Renal pelvis (tissue), 1 donor: ENCODE measurements at regions not wholly inside any gene's neighbourhood (a gene's known extent, or its start where the extent isn't known, plus 50 kb on each side); places are given as distances from the start of the nearest gene placed in this dataset.
A peak's percentile ranks its signal among the peaks of the same experiment; 100 is the strongest.
"Not testable (repeated sequence)": the region's sequence is repeated elsewhere in the genome, so short reads cannot be mapped to it uniquely, and the experiment has no call there.

ENCODE experiments used
- DNase-seq: peaks from one replicate; pipeline ENCODE4 v3.0.0-alpha.2; 2013

- no peak for DNase-seq
Measured at GRCh38 chr4:13986548-13986947, 359.0 kb upstream of the BOD1L1 start.

GRCh38 chr4:13988353-13989305, 361.1 kb upstream of the BOD1L1 start:
- no peak for DNase-seq

DNA sequence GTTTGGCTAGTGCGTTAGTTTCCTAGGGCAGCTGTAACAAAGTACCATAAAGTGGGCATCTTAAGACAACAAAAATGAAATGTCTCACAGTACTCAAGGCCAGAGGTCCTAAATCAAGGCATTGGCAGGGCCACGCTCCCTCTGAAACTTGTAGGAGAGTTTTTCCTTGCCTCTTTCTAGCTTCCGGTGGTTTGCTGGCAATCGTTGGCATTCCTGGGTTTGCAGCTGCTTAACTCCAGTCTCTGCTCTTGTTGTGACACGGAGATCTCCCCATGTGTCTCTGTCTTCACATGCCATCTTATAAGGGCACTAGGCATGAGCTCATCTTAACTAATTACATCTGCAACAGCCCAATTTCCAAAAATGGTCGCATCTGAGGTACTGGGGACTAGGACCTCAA, 362.0 kb upstream of the BOD1L1 start:
- DNase-seq = no peak

DNA sequence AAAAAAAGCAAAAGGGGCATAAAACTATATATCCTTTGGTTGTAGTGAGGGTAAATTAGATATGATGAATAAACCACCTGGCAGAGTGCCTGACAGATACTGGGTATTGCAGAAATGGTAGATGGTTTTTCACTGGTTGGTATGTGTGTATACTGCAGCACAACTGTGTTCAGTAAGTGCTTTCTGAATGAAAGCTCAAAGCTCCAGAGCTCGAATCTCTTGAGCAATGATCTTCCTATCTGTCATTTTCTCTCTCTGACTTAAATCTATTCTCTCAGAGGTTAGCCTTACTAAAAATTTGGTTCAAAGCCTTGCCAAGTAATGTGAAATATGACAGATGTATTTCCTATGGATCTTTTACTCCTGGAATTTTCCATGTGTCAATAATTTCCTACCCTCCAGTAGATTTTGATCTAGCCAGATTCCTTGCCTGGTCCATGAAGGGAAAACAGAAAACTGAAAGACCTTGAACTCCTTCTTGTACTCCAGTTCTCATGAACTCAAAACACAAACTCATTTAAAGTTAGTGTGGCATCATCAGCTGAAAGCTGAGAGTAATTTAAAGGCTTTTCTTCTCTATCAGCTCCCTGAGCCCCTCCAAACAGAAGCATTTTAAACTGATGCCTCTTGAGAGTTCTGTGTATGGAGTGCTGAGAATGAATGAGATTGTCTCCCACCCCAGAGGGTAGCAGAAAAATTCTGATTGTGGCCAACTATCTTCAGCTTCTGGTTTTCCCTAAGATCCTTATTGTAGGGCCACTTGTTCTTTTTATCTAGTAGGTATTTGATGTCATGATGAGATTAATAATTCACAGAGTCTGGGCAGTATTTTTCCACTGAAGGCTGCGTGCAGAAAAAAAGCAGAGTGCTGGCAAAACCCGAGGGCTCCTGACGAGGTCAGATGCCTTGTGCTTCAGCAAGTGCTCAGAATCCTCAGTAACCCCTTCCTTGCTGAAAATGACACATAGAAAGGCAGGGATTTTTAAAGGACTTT, 363.4 kb upstream of the BOD1L1 start:
- peak; percentile 24 for DNase-seq

- no peak for DNase-seq
Measured at GRCh38 chr4:13992041-13992440, 364.5 kb upstream of the BOD1L1 start.

DNA sequence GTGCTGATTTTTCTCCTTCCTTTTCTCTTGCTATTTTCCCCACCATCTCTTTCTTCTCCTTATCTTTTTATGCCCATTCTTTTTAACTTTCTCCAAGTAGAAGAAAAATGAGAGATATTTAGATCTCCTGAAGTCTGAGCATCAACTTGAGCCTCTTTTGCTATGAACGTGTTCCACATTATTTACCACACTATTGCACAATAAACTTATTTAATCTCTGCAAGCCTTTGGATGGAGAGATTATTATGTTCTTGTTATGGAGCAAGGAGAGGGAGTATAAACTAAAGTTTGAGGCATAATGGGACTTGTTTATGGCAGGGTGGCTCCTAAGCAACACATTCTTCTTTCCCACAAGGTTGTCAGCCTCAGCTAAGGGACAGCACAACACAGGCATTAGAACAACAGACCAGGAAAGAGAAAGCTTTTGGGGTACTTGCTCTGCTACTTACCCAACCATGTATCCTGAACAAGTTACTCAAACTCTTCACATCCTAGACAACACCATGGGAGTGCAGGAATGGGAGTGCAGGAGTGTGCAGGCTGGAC, 365.5 kb upstream of the BOD1L1 start:
- DNase-seq = no peak

DNA sequence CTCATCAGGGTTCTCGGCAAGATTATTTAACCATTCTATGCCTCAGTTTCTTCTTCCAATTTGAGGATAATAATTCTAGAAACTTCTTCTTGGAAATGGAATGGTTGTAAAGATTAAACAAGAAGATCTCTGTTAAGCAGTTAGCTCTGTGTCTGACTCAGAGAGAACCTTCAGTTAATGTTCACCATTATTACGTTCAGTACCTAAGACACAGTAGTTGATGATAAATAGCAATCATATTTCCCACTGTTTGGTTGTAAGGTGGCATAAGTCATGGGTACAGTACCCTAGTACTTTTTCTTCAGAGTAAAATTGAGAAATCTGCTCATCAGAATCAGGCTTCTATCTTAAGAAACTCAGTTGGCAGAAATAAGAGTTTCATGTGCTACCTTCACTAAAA, 366.5 kb upstream of the BOD1L1 start:
- DNase-seq = no peak

GRCh38 chr4:13998850-13999445, 371.4 kb upstream of the BOD1L1 start:
- no peak for DNase-seq

DNA sequence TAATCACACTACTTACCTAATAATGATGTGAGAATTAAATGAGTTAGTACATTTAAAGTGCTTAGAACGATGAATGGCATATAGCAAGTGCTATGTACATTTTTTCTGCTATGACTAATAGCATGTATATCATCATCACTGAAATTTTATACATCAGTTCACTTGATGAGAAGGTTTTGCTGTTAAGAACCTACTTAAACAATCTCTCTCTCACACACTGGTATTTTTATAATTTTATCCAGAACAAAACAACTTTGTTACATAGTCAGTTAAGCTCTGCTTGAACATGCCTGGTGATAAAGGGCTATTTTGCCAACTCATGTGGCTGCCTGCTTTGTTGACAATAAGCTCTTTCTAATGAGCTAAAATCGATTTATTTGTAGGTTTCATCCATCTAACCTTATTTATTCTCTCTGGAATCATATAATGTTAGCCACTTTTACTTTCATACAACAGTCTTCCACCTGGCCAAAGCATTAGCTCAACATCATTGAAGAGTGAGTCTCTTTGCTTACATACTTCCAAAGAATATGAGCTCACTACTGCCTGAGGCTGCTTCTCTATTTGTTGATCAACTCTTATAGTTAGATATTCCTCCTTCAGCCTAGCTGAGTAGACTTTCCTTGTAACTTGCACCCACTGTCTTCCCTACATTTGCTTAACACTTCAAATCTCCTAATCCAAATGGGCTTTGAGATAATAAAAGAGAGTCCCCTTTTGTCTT, 372.7 kb upstream of the BOD1L1 start:
- DNase-seq = no peak

DNA sequence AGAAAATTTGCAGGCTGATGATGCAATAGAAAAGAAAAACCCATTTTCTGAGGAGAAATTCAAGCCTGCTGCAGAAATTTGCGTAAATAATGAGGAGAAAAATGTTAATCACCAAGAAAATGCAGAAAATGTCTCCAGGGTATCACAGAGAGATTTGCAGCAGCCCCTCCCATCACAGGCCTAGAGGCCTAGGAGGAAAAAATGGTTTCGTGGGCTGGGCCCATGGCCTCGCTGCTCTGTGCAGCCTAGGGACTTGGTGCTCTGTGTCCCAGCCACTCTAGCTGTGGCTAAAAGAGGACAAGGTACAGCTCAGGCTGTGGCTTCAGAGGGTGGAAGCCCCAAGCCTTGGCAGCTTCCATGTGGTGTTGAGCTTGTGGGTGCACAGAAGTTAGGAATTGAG, 374.8 kb upstream of the BOD1L1 start:
- DNase-seq = not testable (repeated sequence)

GRCh38 chr4:14008494-14008893, 381.0 kb upstream of the BOD1L1 start:
- DNase-seq = no peak

GRCh38 chr4:14018191-14018853, 390.8 kb upstream of the BOD1L1 start:
- DNase-seq = no peak

- DNase-seq = no peak
Measured at GRCh38 chr4:14022456-14022855, 394.9 kb upstream of the BOD1L1 start.

DNA sequence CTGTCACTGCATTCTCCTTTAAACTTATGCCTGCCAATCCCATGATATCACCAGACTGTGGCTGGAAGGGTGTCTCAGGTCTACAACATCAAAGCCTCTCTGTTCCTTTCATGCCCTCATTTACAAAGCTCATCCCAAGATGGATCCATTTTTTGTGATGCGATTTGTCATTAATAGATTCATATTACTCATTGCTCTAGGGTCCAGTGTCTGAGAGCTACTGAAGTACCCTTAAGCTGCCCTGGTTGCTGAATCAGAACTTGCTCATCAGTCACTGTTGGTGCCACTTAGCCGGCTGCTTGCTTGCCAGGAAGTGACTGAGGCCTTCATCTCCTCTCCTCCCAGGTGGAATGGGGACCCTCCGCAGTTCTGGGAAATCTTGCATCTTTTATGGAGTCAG, 395.5 kb upstream of the BOD1L1 start:
- DNase-seq = no peak

GRCh38 chr4:14023896-14024295, 396.4 kb upstream of the BOD1L1 start:
- DNase-seq = no peak

GRCh38 chr4:14025111-14025510, 397.6 kb upstream of the BOD1L1 start:
- no peak for DNase-seq

DNA sequence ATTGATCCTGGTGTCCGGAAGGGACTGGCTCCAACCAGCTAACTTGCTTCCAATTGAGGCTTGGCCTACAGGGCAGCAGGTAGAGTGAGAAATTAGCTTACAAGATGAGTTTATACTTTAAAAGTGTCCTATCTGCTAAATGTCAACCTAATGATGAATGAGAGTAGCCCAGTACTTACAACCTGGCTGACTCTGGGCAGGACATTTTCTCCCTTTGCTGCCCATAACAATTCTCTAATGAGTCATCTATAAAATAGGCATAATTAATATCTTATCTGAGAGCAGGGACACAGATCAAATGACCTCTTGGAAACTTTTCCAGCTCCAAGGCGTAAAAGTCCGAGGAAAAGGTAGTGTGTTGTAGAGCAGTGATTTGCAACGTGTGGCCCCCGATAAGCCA, 398.4 kb upstream of the BOD1L1 start:
- DNase-seq = no peak

DNA sequence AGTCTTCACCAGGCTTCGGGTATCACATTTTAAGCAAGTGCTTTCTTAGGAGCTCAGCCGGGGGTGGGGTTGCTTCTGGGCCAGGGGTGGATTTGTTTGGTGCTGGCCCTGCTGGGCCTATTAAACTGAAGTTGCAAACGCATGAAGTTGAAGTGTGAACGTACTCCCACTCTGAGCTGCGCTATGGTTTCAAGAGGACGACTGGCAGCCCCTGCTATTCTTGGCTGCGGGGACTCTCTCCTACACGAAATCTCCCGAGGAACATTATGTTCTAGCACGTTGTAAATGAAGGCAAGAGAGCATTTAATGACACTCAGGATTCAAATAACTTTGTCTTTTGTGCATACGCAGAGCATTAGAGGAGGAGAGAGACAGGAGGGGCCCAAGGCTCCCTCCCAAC, 401.3 kb upstream of the BOD1L1 start:
- DNase-seq = no peak

DNA sequence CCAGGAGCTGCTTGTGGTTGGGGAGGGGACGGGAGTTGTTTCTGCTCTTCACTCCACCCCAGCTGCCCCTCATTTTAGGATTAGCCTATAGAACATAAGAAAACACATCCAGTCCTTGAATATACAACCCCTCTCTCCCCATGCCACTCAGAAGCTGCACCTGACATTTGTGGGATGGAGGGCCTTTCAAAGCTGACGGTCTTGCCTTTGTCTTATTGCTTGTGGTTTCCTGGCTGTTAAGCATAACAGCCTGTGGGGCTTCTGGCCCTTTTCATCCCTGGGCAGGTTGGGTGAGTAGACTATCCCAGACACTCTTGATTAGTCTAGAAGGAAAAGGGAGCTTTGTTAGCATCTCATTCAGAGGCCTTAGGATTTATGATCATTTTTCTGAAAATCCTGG, 407.6 kb upstream of the BOD1L1 start:
- no peak for DNase-seq

DNA sequence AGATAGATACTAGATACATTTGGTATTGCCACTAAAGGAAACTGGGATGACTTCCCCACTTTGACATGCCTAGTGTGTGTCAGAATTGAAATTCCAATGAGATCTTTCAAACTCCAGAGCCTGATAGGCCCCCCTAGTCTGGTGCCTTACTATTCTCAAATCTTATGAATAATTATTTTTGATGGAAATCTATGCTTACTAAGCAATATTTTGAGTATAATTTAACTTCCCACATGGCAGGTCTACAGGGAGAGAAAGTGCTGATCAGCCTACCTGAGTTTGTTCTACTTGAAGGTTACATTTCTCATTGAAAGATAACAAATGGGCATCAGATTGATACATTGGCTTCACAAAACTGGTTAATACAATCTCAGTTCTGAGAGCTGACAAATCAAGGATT, 415.7 kb upstream of the BOD1L1 start:
- DNase-seq = no peak

DNA sequence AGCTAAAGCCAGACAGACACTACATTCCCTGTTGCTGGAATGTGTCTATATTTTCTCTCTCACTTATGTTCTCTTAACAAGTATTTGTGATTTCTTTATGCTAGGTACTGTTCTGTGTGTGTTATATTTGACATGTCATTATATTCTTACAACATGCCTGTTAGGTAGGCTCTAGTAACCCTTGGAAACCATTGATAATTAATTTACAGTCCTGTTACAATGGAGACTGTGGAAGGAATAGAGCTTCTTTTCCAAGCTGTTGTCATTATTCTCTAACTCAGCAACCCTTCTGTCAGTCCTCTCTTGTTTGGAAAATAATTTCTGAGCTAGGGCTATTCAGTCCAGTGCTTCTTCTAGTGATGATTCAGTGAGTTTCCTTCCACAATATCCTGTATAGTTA, 419.1 kb upstream of the BOD1L1 start:
- no peak for DNase-seq
